Kidney epithelial cell (primary cell): ENCODE measurements at regions not wholly inside any gene's neighbourhood (a gene's known extent, or its start where the extent isn't known, plus 50 kb on each side); places are given as distances from the start of the nearest gene placed in this dataset.
"Not testable (repeated sequence)": the region's sequence is repeated elsewhere in the genome, so short reads cannot be mapped to it uniquely, and the experiment has no call there.

Experiments used
- DNase-seq: peaks from one replicate; pipeline ENCODE4 v3.0.0-alpha.2; 2010; ENCODE audit warnings: low read depth
- H3K27me3 ChIP-seq: 2 replicates; pipeline ENCODE4 v1.6.0; 2011; ENCODE audit warnings: low read length; ENCODE audit not compliant: control insufficient read depth, insufficient read depth
- H3K36me3 ChIP-seq: 2 replicates; pipeline ENCODE4 v1.5.1; 2011; ENCODE audit warnings: low read length; ENCODE audit not compliant: control insufficient read depth, insufficient read depth
- H3K4me3 ChIP-seq: 2 replicates; pipeline ENCODE4 v1.5.1; 2011; ENCODE audit warnings: low read depth, mild to moderate bottlenecking, control low read depth, low read length
- TF ChIP-seq, protein P1 (sequence below): IDR thresholded peaks from 2 replicates; pipeline ENCODE4 v1.5.1; 2011; ENCODE audit warnings: mild to moderate bottlenecking, moderate library complexity, low read length, control low read depth, inconsistent platforms; ENCODE audit not compliant: insufficient read depth, poor library complexity, severe bottlenecking

DNA sequence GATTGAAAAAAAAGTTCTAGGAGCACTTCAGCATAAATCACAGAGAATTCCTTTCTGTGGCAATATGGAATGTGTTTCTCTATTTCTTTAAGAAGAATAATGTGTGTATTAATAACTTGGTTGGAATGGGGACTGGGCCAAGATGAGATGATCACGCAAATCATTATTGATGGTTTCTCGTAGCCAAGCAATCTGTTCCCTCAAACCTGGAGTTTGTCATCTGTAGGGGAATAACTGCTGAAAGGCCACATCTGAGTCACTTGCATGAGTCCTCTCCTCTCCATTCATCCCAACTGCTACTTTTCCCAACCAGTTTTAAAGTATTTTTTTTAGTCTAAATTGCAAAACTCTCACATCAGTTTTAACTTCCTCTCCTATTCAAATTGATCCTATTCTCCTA is 480.4 kb downstream of the PLPP3 start:
- Histone ChIP-seq H3K4me3 (no peak overlapping the region), H3K27me3 (no peaks in the 10 kb centered on the region), H3K36me3 (no peaks in the 10 kb centered on the region)
- no peak for DNase-seq
- TF ChIP-seq, protein P1, sequence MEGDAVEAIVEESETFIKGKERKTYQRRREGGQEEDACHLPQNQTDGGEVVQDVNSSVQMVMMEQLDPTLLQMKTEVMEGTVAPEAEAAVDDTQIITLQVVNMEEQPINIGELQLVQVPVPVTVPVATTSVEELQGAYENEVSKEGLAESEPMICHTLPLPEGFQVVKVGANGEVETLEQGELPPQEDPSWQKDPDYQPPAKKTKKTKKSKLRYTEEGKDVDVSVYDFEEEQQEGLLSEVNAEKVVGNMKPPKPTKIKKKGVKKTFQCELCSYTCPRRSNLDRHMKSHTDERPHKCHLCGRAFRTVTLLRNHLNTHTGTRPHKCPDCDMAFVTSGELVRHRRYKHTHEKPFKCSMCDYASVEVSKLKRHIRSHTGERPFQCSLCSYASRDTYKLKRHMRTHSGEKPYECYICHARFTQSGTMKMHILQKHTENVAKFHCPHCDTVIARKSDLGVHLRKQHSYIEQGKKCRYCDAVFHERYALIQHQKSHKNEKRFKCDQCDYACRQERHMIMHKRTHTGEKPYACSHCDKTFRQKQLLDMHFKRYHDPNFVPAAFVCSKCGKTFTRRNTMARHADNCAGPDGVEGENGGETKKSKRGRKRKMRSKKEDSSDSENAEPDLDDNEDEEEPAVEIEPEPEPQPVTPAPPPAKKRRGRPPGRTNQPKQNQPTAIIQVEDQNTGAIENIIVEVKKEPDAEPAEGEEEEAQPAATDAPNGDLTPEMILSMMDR, result no peak

DNA sequence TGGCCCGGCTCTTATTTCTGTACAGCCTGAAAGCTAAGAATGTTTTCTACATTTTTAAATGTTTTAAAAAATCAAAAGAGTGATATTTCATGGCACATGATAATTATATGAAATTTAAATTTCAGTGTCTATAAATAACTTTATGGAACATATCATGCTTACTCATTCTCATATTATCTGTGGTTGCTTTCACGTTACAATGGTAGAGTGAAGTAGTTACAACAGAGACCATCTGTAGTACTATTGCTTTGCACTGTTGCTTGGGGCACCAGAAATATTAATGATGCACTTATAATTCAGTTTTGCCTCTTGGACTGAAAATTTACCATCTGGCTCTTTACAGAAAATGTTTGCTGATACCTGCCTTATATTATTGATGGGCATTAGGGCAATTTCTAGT is 481.6 kb downstream of the PLPP3 start:
- no peaks in the 10 kb centered on the region for H3K36me3 ChIP-seq
- no peaks in the 10 kb centered on the region for H3K27me3 ChIP-seq
- TF ChIP-seq, protein P1, result no peak
- no peak overlapping the region for H3K4me3 ChIP-seq
- no peak for DNase-seq

DNA sequence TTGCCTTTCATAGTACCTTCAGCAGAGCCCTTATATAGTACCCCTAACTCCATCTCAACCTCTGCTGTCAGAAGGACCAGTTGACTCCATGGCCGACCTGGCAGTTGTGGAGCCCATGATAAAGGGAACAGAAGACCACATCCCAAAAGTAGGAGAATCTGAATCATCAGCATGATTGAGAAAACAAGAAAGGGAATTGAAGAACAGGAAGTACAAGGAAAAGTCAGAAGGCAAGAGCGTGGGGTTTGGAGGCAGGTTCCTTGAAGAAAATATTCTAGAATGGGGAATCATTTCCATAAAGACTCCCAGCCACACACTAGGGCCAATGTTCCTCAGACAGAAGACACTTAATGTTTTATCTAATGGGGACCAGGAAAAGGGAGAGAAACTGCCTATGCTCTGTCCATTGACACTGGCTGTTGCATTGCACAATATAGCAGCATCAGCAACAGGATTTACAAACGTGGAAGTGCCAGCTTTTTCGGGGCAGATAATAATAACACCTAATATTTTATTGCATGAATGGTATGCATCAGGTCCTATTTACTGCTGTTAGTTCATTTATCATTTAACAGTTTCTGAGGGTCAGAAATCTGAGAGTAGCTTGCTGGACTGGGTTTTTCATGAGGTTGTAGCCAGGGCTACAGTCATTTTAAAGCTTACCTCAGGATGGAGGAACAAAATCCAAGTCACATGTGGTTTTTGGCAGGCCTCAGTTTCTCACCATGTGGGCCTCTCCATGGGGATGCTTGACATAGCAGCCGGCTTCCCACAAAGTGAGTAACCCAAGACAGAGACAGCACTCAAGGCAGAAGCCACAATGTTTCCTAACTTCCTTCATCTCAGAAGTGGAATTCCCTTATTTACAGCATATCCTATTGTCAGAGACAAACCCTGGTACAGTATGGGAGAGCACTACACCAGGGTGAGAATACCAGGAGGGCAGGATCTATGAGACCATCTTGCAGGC is 483.4 kb downstream of the PLPP3 start:
- DNase-seq, result no peak
- H3K36me3 ChIP-seq, result no peaks in the 10 kb centered on the region
- TF ChIP-seq, protein P1, result no peak
- no peaks in the 10 kb centered on the region for H3K27me3 ChIP-seq
- no peak overlapping the region for H3K4me3 ChIP-seq

DNA sequence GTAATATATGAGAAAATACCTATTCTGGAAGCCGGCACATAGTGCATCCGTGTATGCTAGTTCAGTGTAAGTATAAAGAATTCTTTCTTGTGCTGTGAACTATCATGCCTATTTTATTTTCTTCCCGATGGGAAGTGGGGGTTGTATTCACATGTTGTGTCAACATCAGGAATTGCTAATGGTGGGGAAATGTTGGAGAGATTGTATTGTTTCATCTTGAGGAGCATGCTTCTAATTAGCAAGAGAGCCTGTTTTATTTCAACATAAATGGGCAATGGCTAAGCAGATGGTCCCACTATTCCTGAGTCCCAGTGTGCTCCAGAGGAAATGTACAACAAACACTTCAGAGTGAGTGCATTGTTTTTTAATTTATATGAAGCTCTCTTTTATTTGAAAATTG is 485.2 kb downstream of the PLPP3 start:
- H3K27me3 ChIP-seq, result no peaks in the 10 kb centered on the region
- H3K4me3 ChIP-seq, result no peak overlapping the region
- TF ChIP-seq, protein P1, result no peak
- H3K36me3 ChIP-seq, result no peaks in the 10 kb centered on the region
- DNase-seq, result no peak

DNA sequence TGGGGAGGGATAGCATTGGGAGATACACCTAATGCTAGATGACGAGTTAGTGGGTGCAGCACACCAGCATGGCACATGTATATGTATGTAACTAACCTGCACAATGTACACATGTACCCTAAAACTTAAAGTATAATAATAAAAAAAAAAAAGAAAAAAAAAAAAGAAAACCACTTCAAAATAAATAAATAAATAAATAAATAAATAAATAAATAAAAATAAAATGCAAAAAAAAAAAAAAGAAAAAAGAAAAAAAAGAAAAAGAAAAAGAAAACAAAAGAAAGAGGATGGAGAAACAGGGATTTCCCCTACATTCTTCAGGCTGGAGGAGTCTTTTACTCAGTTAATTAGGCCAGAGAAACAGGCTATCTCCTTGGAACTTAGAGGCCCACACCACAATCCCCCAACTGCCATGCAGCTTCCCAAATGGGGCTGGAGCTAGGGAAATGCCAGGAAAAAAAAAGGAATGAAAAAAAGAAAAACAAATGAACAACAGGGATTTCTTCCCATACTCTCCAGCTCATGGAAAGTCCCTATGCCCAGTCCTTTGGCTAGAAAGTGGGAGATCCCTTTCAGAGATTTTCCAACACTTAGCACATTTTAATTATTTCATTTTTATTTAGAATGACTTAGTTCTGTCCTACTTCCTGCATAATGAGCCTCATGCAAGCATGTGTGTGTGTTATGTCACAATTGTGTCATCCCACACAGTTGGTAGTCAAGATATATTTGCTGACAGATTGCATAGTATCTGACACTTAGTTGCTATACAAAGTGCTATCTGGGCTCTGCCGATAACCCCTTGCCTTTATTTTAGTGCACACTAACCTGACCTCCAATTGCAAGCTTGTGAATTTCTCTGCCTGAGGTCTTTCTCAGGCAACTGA is 486.4 kb downstream of the PLPP3 start:
- Histone ChIP-seq H3K36me3 (no peaks in the 10 kb centered on the region), H3K4me3 (no peak overlapping the region), H3K27me3 (no peaks in the 10 kb centered on the region)
- TF ChIP-seq, protein P1, result no peak
- no peak for DNase-seq

DNA sequence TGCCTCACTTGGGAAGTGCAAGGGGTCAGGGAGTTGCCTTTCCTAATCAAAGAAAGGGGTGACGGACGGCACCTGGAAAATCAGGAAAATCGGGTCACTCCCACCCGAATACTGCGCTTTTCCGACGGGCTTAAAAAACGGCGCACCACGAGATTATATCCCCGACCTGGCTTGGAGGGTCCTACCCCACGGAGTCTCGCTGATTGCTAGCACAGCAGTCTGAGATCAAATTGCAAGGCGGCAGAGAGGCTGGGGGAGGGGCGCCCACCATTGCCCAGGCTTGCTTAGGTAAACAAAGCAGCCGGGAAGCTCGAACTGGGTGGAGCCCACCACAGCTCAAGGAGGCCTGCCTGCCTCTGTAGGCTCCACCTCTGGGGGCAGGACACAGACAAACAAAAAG is 489.5 kb downstream of the PLPP3 start:
- not testable (repeated sequence) for H3K4me3 ChIP-seq, H3K36me3 ChIP-seq, DNase-seq, H3K27me3 ChIP-seq
